Muscle layer of colon (tissue), 2 donors: ENCODE measurements at regions not wholly inside any gene's neighbourhood (a gene's known extent, or its start where the extent isn't known, plus 50 kb on each side); places are given as distances from the start of the nearest gene placed in this dataset.

Experiments
- H3K27ac ChIP-seq: one replicate; pipeline ENCODE4 v1.7.0; 2013; ENCODE audit warnings: low read depth, mild to moderate bottlenecking, low read length, moderate library complexity
- H3K27me3 ChIP-seq, 2 donors: one replicate each; pipeline ENCODE4 v1.7.0; 2013; ENCODE audit warnings: low read length in 2 of 2, mild to moderate bottlenecking in 2 of 2; ENCODE audit not compliant: insufficient read depth in 2 of 2, control insufficient read depth in 1 of 2
- H3K36me3 ChIP-seq: one replicate; pipeline ENCODE4 v1.7.0; 2013; ENCODE audit warnings: mild to moderate bottlenecking, low read length; ENCODE audit not compliant: insufficient read depth
- H3K4me1 ChIP-seq: one replicate; pipeline ENCODE4 v1.7.0; 2013; ENCODE audit warnings: mild to moderate bottlenecking, low read length; ENCODE audit not compliant: insufficient read depth
- H3K4me3 ChIP-seq, 2 donors: one replicate each; pipeline ENCODE4 v1.7.0; 2013; ENCODE audit warnings: low read length in 2 of 2, low read depth in 1 of 2, mild to moderate bottlenecking in 1 of 2, moderate library complexity in 1 of 2
- H3K9ac ChIP-seq: one replicate; pipeline ENCODE4 v1.7.0; 2013; ENCODE audit warnings: low read length
- H3K9me3 ChIP-seq: one replicate; pipeline ENCODE4 v1.7.0; 2013; ENCODE audit warnings: mild to moderate bottlenecking, low read length
- donor health status: abdominal sarcoma.
- donor health status: Adenocarcinoma of cecum.

DNA sequence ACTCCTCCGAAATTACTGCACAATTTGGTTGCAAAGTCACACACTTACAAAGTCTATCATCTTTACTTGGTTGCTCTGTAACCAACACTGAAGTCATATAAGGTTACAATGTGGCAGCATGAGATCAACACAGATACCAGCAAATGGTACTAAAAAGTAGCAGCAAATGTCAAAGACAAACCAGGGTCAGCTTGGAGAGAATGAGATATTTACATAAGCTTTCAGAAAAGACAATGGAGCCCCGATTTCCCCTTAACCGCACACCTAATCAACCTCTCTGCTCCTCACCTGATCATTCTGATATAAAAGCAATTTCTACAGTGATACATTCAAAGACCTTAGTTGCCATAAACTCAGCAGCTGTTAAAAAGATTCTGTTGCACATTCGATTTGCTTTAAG lies 76.4 kb upstream of the FOXN3 start:
- Histone ChIP-seq H3K27me3 (no peaks in the 10 kb centered on the region), H3K9me3 (no peaks in the 10 kb centered on the region), H3K9ac (no peak overlapping the region), H3K27ac (no peak overlapping the region), H3K4me3 (no peak overlapping the region), H3K4me1 (no peaks in the 10 kb centered on the region), H3K36me3 (no peaks in the 10 kb centered on the region)

DNA sequence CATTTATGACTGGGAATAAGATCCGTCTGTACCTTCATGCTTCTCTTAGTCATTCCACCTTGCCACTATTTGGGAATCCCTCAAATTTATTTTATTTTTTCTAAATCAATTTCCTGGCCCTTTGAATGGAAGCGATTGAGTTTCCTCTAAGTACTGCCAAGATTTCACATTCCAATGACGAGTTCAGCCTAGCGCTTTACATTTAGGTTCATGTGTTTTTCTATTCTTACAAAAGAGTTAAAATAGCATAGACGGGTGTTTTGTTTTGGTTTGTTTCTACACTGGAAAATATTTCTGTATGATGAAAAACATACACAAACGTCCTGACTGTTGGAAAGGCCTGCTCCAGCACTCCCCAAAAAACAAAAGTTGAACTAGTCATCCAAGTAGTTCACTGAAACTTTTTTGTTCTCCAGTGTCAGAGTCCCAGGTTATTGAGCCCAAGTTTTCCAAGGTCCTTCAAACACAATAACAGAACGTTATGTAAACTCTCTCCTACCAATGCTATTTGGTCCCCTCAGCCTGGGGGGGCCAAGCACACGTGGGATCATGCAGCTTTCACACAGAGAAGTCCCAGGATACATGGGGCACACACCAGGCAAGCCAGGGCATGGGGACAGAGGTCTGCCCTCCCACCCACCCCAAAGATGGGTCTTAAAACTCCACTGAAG lies 74.8 kb upstream of the FOXN3 start:
- Histone ChIP-seq H3K36me3 (no peaks in the 10 kb centered on the region), H3K4me3 (no peak overlapping the region), H3K27ac (no peak overlapping the region), H3K27me3 (no peaks in the 10 kb centered on the region), H3K9ac (no peak overlapping the region), H3K4me1 (no peaks in the 10 kb centered on the region), H3K9me3 (no peaks in the 10 kb centered on the region)

DNA sequence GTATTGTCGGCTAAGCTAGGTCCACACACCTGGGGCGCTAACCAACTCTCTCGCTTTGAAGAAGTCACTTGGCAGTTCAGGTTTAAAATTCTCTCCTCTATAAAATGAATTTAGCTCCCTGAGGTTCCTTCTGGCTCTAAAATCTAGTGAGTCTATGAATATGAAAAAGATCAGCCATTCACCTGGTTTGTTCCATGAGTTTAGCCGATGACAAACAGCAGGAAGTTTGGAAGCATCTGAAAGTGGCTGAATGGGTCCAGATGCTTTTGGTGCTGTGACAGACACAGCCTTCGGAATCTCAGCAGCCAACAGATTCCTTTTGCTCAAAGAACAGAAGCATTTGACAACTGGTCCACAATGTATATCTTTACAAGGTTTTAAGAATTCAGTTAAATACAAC lies 73.4 kb upstream of the FOXN3 start:
- no peak overlapping the region for H3K9ac ChIP-seq
- H3K4me1 ChIP-seq, result no peaks in the 10 kb centered on the region
- no peaks in the 10 kb centered on the region for H3K36me3 ChIP-seq
- no peaks in the 10 kb centered on the region for H3K27me3 ChIP-seq
- H3K4me3 ChIP-seq, result peak overlapping the region in 1 of 2 donors; percentile 46
- peak overlapping the region; percentile 66 for H3K27ac ChIP-seq
- H3K9me3 ChIP-seq, result no peaks in the 10 kb centered on the region

DNA sequence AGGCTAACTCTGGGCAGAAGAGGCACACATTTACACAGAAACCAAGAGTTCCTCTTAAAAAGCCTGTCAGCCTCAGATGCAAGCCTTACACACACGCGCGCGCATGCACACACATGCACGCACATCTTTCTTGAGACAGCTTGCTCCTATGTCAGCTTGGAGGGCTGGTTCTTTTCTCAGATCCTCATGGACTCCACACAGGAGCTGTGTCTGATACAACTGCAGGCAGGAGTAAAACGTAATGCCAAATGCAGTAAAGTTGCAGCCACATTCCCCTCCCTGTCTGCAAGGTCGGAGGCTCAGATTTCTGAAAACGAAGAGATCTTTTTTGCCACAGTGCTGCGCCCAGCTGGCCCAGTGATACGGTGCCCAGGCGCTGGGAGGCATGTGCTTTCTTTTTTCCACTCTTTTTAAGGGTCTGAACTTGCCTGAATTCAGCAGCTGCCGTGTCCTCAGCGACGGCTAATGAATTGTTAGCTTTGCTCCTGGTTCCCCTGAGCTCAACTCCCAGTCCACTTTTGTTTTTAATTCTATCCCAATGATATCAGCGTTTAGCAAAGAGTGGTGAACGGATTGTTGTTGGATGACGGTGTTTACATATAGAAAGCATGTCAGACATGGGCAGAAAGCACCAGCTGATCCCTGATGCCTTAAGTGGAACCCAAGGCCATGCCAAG lies 72.9 kb upstream of the FOXN3 start:
- Histone ChIP-seq H3K27ac (peak overlapping the region; percentile 66), H3K27me3 (no peaks in the 10 kb centered on the region), H3K9me3 (no peaks in the 10 kb centered on the region), H3K36me3 (no peaks in the 10 kb centered on the region), H3K4me3 (peak overlapping the region in 1 of 2 donors; percentile 46), H3K9ac (no peak overlapping the region), H3K4me1 (no peaks in the 10 kb centered on the region)

DNA sequence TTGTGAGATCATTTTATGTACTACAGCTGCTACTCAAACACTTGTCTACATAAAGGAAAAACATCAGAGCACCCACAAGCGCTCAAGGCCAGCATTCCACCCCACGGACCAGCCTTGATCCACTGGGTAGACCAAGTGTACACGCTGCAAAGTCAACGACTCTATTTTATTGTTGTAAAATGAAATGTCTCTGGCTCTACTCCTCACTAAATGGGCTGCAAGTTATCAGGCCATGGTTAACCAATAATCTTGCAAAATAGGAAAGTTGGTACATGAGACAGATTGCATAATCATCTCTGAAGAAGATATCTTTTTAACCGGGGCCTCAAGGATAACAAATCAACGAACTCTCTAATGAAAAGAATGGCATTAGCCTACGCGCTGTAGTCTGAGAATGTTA lies 69.9 kb upstream of the FOXN3 start:
- Histone ChIP-seq H3K27ac (no peak overlapping the region), H3K4me1 (no peaks in the 10 kb centered on the region), H3K9ac (no peak overlapping the region), H3K36me3 (no peaks in the 10 kb centered on the region), H3K9me3 (no peaks in the 10 kb centered on the region), H3K4me3 (no peak overlapping the region), H3K27me3 (no peaks in the 10 kb centered on the region)

DNA sequence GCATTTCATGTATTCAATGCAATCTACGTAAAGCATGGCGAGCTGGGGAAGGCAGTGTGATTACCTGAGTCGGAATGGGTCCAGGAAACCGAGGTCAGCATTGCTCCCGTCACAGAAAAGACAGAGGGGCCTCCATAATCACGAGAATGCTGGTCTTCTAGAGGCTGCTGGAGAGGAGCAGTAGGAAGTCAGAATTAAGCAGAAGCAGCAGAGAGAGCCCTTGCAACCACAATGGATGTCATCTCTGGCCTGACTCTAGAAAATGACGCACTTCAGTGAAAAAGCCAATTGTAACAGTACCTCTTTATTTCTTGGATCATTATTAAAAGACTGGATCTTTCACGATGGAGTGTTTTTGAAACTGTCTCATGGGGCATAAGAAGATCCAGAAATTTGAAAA lies 69.5 kb upstream of the FOXN3 start:
- Histone ChIP-seq H3K9ac (no peak overlapping the region), H3K27me3 (no peaks in the 10 kb centered on the region), H3K27ac (no peak overlapping the region), H3K36me3 (no peaks in the 10 kb centered on the region), H3K4me3 (no peak overlapping the region), H3K4me1 (no peaks in the 10 kb centered on the region), H3K9me3 (no peaks in the 10 kb centered on the region)

DNA sequence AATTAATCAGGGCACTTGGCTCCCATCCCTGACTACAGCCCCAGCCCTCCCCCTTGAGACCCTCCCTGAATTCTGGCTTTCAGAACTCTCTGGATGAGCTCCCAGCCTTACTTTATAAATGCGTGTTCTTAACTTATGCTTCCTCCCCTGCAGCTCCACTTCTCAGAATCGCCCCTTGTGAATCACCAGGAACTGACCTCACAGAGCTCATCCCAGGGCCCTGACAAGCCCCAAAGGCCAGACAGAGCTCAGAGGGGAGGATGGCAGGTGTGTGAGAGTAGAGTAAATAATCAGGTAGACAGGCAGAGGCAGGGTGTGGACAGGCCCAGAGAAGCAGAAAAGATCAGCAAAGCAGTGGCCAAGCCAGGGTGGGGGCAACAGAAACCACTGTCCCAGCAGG lies 68.2 kb upstream of the FOXN3 start:
- no peak overlapping the region for H3K27ac ChIP-seq
- no peak overlapping the region for H3K4me3 ChIP-seq
- H3K9ac ChIP-seq, result no peak overlapping the region
- H3K36me3 ChIP-seq, result no peaks in the 10 kb centered on the region
- no peaks in the 10 kb centered on the region for H3K9me3 ChIP-seq
- H3K4me1 ChIP-seq, result no peaks in the 10 kb centered on the region
- no peaks in the 10 kb centered on the region for H3K27me3 ChIP-seq

DNA sequence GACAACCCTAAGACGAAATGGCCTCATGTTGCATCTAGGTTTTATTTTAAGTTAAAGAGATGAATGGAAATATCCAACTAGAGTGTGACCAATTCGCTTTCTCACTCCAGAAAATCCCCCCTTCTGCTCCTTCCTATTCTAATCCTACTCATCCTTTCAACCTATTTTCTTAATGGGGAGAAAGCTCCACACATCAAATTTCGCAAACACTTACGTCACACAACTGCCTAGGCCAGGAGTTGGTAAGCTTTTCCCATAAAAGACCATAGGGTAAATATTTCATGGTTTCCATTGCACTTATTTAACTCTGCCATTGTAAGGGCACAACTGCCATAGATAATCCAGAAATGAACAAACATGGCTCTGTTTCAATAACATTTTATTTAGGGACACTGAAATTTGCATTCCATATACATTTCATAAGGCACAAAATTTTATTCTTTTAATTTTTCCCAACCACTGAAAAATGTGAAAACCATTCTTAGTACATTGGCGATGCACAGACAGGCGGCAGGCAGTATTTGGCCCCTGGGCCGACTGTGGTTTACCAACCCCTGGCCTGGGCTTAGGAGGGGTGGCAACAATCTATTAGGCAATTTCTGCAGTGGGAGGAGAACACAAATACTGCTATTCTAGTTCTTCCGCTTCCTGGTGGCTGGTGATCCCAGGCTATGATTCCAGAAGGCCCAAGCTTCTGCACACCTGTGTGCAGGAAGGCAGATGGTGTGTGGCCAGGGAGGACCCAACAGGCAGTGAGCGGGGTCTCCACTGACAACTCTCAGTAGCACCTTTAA lies 67.2 kb upstream of the FOXN3 start:
- no peak overlapping the region for H3K4me3 ChIP-seq
- no peaks in the 10 kb centered on the region for H3K27me3 ChIP-seq
- H3K9me3 ChIP-seq, result no peaks in the 10 kb centered on the region
- H3K9ac ChIP-seq, result no peak overlapping the region
- no peaks in the 10 kb centered on the region for H3K36me3 ChIP-seq
- no peaks in the 10 kb centered on the region for H3K4me1 ChIP-seq
- no peak overlapping the region for H3K27ac ChIP-seq

DNA sequence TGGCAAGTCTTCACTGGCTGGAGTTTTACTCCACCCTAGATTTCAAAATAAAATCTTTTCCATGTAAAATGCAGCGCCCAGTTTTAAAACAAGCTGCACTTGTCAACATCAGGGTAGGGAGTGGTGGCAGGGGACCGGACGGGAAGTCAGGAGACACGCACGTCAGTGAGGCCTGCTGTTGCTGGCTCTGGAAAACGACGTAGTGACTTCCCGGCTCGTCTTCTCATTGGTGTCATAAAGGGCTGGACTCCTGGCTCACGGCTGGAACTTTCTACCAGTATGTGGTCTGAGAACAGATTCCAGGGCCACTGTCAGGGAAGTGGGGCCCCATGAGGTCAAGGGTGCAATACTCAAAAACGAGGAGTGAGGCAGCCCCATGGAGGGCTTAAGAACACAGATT lies 64.2 kb upstream of the FOXN3 start:
- no peaks in the 10 kb centered on the region for H3K9me3 ChIP-seq
- H3K27me3 ChIP-seq, result no peaks in the 10 kb centered on the region
- H3K4me3 ChIP-seq, result no peak overlapping the region
- H3K4me1 ChIP-seq, result no peaks in the 10 kb centered on the region
- H3K36me3 ChIP-seq, result no peaks in the 10 kb centered on the region
- no peak overlapping the region for H3K9ac ChIP-seq
- no peak overlapping the region for H3K27ac ChIP-seq

DNA sequence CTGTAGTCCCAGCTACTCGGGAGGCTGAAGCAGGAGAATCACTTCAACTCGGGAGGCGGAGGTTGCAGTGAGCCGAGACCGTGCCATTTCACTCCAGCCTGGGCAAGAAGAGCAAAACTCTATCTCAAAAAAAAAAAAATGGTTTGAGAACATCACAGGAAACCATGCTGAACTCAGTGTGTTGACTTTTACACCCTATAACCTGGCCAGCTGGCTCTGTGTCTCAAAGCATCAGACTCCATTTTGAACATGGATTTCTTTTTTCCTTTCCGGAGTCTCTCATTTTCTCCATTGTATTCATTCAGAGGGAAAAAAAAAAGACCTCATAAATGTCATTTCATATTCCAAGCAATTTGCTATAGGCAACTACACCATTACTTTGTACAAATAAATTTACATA lies 63.2 kb upstream of the FOXN3 start:
- Histone ChIP-seq H3K4me3 (no peak overlapping the region), H3K27me3 (no peaks in the 10 kb centered on the region), H3K36me3 (no peaks in the 10 kb centered on the region), H3K9ac (no peak overlapping the region), H3K27ac (no peak overlapping the region), H3K4me1 (no peaks in the 10 kb centered on the region), H3K9me3 (no peaks in the 10 kb centered on the region)

DNA sequence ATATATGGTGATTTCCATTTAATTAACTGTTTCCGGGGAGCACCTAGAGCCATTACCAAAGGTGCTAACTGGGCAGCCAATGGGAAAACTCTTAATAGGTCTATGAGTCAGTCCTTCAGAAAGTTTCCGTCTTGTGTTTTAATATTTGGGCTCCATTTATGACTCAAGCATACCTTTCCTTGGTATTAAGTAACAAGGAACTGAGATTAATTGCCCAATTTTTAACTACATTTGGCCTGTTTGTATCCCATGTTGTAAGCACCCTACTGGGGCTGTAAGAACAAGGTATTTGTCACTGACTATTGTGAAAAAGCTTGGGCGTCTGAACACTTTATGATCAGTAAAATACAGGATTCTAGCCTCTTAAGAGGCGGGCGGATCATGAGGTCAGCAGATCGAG lies 62.8 kb upstream of the FOXN3 start:
- H3K4me1 ChIP-seq, result no peaks in the 10 kb centered on the region
- no peaks in the 10 kb centered on the region for H3K27me3 ChIP-seq
- no peak overlapping the region for H3K4me3 ChIP-seq
- H3K9ac ChIP-seq, result no peak overlapping the region
- H3K27ac ChIP-seq, result no peak overlapping the region
- H3K36me3 ChIP-seq, result no peaks in the 10 kb centered on the region
- H3K9me3 ChIP-seq, result no peaks in the 10 kb centered on the region
